ENCODE measurements at regions not wholly inside any gene's neighbourhood (a gene's known extent, or its start where the extent isn't known, plus 50 kb on each side); places are given as distances from the start of the nearest gene placed in this dataset.

DNA sequence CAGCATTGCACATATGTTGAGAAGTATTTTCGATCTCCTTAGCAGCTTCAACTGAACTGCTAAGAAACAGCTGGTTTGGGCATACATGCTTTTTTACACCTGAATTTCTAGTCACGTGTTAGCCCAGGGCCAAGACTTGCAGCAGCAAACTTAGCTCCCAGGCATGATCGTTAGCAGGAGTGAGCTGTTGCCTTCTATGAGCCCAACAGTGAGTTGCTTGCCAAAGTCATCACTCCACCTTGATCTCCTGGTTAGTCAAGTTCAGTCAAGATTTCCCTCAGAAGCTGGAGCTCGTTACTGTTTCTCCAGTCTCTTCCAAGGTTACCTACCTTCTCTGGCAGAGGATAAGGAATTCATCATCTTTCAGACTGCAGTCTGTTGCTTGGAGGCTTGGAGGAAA lies 100.4 kb upstream of the SEMA6D start:
- H3K27ac Mint-ChIP-seq: no peak overlapping the region
- no peaks in the 10 kb centered on the region for H3K9me3 Mint-ChIP-seq
- H3K27me3 Mint-ChIP-seq (ENCODE audit: low read depth, poor library complexity): no peaks in the 10 kb centered on the region
- peaks cover 33% of the 10 kb centered on the region for H3K4me1 Mint-ChIP-seq
- no peaks in the 10 kb centered on the region for H3K36me3 Mint-ChIP-seq (ENCODE audit: low read depth)
- no peak for DNase-seq
- no peak overlapping the region for H3K4me3 Mint-ChIP-seq
- TF ChIP-seq, protein P1, sequence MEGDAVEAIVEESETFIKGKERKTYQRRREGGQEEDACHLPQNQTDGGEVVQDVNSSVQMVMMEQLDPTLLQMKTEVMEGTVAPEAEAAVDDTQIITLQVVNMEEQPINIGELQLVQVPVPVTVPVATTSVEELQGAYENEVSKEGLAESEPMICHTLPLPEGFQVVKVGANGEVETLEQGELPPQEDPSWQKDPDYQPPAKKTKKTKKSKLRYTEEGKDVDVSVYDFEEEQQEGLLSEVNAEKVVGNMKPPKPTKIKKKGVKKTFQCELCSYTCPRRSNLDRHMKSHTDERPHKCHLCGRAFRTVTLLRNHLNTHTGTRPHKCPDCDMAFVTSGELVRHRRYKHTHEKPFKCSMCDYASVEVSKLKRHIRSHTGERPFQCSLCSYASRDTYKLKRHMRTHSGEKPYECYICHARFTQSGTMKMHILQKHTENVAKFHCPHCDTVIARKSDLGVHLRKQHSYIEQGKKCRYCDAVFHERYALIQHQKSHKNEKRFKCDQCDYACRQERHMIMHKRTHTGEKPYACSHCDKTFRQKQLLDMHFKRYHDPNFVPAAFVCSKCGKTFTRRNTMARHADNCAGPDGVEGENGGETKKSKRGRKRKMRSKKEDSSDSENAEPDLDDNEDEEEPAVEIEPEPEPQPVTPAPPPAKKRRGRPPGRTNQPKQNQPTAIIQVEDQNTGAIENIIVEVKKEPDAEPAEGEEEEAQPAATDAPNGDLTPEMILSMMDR (IDR thresholded peaks at IDR 0.05): no peak

DNA sequence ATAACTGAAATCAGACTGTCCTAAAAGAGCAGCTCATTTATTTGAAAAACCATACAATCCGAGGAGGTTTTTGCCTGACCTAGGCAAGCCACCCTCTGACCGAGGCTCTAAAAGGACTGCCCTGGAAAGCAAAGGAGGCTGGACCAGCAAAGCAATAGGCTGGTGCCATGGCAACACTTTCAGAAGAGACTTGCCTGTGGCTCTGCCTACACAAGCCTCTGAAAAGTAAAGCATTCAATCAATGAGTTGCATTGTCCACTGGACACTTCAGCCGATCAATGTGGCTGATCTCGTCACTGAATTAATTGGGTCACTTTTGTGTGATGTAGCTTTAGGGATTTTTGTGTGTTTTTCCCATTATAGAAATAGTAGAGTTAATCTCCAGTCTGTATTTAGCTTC lies 99.1 kb upstream of the SEMA6D start:
- TF ChIP-seq, protein P1 (IDR thresholded peaks at IDR 0.05): no peak
- H3K9me3 Mint-ChIP-seq: no peaks in the 10 kb centered on the region
- H3K36me3 Mint-ChIP-seq (ENCODE audit: low read depth): no peaks in the 10 kb centered on the region
- peaks cover 45% of the 10 kb centered on the region for H3K4me1 Mint-ChIP-seq
- H3K27me3 Mint-ChIP-seq (ENCODE audit: low read depth, poor library complexity): no peaks in the 10 kb centered on the region
- no peak overlapping the region for H3K4me3 Mint-ChIP-seq
- H3K27ac Mint-ChIP-seq: no peak overlapping the region
- DNase-seq: no peak

DNA sequence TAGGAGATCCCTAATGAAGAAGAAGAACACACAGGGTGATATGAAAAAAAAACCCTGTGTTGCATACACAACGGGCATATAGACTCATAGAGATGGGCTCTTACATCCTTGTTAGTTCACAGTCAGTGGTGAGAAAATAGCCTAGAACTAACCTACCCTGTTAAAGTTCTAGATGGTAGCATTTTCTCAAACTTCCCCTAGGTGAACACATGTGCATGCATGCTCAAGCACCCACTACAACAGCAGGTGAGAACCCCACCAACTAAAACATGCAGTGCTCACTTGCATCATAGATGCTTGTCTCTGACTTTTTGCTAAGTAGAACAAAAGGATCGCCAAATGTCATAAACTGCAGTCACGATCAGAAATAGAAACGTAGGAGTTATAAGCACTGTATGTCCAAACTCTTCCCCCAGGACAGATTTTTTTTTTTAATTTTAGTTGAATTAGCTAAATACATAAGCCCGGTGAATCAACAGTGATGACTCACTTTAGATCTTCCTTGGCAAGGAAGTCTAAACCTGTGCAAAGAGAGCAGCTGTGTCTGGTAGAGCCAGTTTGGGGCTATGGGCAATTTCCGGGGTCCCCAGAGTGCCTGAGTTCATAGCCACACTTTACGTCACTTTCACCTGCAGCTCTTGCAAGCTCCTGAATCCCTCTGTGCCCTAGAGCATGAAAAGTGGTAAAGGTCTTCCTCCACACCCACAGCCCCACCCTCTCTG lies 96.2 kb upstream of the SEMA6D start:
- Mint-ChIP-seq H3K4me1 (peaks cover 42% of the 10 kb centered on the region), H3K9me3 (no peaks in the 10 kb centered on the region), H3K27ac (no peak overlapping the region), H3K27me3 (ENCODE audit: low read depth, poor library complexity) (peaks cover 2% of the 10 kb centered on the region), H3K36me3 (ENCODE audit: low read depth) (no peaks in the 10 kb centered on the region), H3K4me3 (no peak overlapping the region)
- TF ChIP-seq, protein P1 (IDR thresholded peaks at IDR 0.05): no peak
- DNase-seq: no peak

DNA sequence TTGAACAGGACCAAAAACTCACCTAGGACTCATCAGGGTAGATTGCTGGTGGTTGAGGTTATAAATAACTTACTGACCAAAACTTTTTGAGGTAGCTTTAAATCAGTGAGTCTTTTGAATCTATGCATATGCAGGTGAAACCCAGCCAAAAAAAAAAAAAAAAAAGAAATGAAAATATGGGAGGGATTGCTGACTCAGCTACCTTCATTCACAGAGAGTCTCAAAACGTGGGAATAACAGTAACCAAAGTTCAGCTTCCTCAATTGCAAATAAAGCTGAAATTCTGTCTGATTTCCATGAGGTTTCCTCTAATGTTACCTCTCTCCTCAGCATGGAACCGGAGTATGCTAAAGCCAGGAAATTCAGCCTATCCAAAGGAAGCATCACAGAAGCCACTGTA lies 95.2 kb upstream of the SEMA6D start:
- no peaks in the 10 kb centered on the region for H3K36me3 Mint-ChIP-seq (ENCODE audit: low read depth)

DNA sequence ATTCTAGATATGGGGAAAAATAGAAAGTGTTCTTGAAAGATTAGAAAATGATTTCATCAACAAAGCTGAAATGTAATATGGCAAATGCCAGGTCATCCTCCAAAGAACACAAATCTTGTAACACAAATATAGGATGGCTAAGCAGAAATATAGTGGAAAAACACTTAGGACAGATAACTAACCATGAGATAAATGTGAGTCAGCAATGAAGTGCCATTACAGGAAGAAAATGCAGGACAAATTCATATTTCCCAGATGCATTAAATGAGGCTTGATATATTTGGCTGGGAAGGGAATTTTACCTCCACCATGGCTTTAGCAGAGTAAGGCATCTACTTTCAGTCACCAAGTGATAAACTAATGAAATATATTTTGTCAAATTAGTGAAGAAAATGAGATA lies 92.8 kb upstream of the SEMA6D start:
- H3K9me3 Mint-ChIP-seq: no peaks in the 10 kb centered on the region
- DNase-seq: no peak
- TF ChIP-seq, protein P1 (IDR thresholded peaks at IDR 0.05): no peak
- peaks cover 2% of the 10 kb centered on the region for H3K27me3 Mint-ChIP-seq (ENCODE audit: low read depth, poor library complexity)
- H3K4me1 Mint-ChIP-seq: peaks cover 38% of the 10 kb centered on the region
- H3K4me3 Mint-ChIP-seq: no peak overlapping the region
- H3K27ac Mint-ChIP-seq: no peak overlapping the region
- H3K36me3 Mint-ChIP-seq (ENCODE audit: low read depth): no peaks in the 10 kb centered on the region

More for the DNA sequence above, 95.2 kb upstream of the SEMA6D start:
- peaks cover 2% of the 10 kb centered on the region for H3K27me3 Mint-ChIP-seq (ENCODE audit: low read depth, poor library complexity)
- peaks cover 42% of the 10 kb centered on the region for H3K4me1 Mint-ChIP-seq
- no peaks in the 10 kb centered on the region for H3K9me3 Mint-ChIP-seq
- no peak overlapping the region for H3K27ac Mint-ChIP-seq
- no peak for DNase-seq
- H3K4me3 Mint-ChIP-seq: no peak overlapping the region
- TF ChIP-seq, protein P1 (IDR thresholded peaks at IDR 0.05): no peak

DNA sequence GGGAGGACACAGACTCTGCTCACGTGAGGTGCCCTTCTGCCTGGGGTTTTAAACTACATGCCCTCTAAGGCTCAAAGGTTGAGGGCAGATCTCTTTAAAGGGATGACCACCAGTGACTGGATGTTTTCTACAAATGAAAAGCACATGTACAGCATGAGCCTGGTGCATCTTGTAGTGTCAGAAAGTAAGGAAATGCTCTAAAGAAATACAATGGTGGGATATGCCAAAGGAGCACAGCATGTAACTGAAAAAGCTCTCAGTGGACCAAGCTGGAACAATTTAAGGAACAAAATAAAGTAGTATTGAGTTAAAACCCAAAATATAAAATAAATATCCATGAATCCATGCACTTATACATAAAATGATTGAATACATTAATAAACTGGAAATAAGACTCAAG lies 78.3 kb upstream of the SEMA6D start:
- Mint-ChIP-seq H3K9me3 (no peaks in the 10 kb centered on the region), H3K4me3 (no peak overlapping the region), H3K4me1 (peaks cover 11% of the 10 kb centered on the region), H3K36me3 (ENCODE audit: low read depth) (no peaks in the 10 kb centered on the region), H3K27me3 (ENCODE audit: low read depth, poor library complexity) (no peaks in the 10 kb centered on the region), H3K27ac (no peak overlapping the region)
- no peak for DNase-seq
- TF ChIP-seq, protein P1 (IDR thresholded peaks at IDR 0.05): no peak

Data from nephron progenitor cell (in vitro differentiated cells).